ENCODE measurements at regions not wholly inside any gene's neighbourhood (a gene's known extent, or its start where the extent isn't known, plus 50 kb on each side); places are given as distances from the start of the nearest gene placed in this dataset.

GRCh38 chr13:91042870-91043269, 304.6 kb upstream of the MIR17HG start:
- TF ChIP-seq POLR2A (IDR thresholded peaks at IDR 0.05; ENCODE audit: low read length) (no peak), GATA1 (IDR thresholded peaks at IDR 0.05; ENCODE audit: low read depth, low read length) (no peak)

All from erythroblast (primary cell).